Inflammatory macrophage (primary cell): ENCODE measurements at regions not wholly inside any gene's neighbourhood (a gene's known extent, or its start where the extent isn't known, plus 50 kb on each side); places are given as distances from the start of the nearest gene placed in this dataset.

Source experiments
- DNase-seq, 2 donors: peaks; one replicate each; pipeline ENCODE4 v3.0.0-alpha.2; 2020 to 2022

GRCh38 chr17:13297183-13297582 lies 279.4 kb upstream of the ELAC2 start:
- no peak for DNase-seq

- DNase-seq: no peak
These were observed 275.6 kb upstream of the ELAC2 start for GRCh38 chr17:13293421-13293820.

- DNase-seq: no peak
These were observed 274.5 kb upstream of the ELAC2 start for GRCh38 chr17:13292291-13292690.

GRCh38 chr17:13288248-13288647 lies 270.4 kb upstream of the ELAC2 start:
- DNase-seq: no peak

DNA sequence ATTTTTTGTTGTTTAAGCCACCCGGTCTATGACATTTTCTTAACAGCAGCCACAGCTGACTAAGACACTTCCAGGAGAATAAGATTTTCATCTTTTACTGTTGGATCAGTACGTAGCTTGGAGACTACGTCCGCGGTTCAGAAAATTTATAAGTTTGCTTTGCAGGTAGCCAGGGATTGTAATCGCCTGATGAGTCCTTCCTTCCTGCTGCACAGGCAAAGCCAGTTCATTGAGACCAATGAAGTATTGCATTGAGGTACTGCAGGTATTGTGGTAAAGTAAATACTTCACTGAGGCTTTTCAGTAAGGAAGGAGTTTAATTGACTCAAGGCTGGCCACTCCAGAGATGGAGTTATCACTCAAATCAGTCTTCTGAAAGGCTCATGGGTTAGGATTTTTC lies 269.4 kb upstream of the ELAC2 start:
- no peak for DNase-seq

GRCh38 chr17:13283606-13284005 lies 265.8 kb upstream of the ELAC2 start:
- no peak for DNase-seq

DNA sequence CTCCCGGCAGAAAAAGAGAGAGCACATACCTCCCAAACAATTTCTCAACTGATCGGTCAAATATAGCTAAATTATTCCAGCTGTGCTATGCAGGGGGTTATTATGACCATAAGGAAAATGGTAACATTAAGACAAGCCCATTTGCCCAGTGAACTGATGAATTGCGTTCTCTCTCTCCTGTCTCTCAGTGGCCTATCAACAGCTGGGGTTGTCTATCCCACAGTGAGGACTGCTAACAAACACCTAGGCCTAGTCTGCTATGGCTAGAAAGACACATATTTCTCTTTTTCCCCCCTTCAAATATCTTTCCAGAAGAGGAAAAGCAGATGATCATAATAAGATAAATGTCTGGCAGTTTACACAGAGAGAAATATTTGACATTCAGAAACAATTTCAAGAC lies 263.8 kb upstream of the ELAC2 start:
- no peak for DNase-seq

DNA sequence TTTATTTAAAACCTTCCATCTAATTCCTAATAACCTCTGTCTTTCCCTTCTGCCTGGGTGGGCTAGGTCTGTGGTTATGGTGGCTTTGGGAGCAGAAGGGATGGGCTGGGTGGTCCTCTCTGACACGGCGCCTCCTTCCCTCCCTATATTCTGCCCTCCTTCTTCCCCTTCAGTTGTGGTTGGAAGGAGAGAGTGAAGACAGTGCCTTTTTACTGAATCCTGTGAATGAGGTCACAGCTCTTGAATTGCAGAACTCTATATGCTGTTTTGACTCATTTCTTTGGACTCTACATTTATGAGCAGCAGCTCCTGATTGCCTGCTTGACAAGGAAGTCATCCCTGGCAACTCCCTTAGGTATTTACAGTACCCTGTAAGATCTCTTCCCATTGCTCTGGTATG lies 256.0 kb upstream of the ELAC2 start:
- no peak for DNase-seq

GRCh38 chr17:13272296-13272695 lies 254.5 kb upstream of the ELAC2 start:
- DNase-seq: no peak

DNA sequence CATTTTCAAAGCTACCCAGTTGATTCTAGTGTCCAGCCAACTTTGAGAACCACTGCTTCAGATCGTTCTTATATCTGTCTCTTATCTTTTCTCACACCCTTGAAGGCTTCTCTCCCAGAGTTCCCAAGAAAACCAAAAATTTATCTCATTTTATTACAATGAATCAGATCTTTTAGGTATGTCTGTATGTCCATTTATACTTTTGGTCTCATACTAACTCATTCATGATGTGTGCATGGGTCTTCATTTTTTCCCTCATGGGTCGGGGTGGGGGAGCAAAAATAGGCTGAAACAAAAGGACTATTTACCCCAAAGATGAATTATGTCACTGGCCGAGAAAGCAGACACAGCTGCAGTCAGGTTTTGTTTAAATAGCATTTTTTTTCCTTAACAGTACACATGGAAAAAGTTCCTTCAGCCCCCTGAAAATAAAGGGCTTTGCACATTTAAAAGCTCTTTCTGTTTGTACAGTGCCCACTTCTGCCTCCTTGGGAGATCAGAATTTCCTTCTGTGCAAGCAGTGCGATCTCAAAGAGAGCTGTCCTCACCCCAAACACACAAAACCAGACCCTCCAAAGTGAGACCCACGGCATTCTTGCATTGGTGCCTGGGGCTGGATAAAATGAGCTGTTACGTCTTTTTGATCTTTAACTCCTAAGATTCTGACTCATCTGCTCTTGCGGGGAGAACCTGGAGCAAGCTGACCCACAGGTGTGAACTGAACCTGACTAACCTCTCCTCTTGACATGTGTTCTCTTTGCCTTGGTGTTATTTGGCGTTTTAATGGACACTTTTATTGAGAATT lies 251.2 kb upstream of the ELAC2 start:
- DNase-seq: no peak

DNA sequence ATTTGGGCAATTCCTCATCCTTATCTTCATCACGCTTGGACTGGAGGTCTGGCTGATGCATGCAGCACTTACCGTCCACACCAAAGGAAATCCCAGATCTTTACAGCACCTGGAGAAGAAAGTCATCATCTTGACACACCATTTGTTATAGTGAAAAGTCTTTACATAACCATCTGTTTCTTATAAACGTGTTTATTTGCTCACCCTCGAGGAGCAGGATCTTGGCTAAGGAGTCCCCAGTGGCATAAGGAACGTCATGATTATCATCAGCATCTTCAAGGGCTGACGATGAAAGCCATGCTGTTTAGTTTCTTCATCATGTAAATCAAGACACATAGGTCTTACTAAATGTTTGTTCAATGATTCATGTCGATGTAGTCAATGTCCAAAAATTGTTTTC lies 248.8 kb upstream of the ELAC2 start:
- DNase-seq: no peak

GRCh38 chr17:13265311-13265710 lies 247.5 kb upstream of the ELAC2 start:
- no peak for DNase-seq

- DNase-seq: no peak
These were observed 245.9 kb upstream of the ELAC2 start for GRCh38 chr17:13263746-13264145.

- no peak for DNase-seq
These were observed 238.7 kb upstream of the ELAC2 start for GRCh38 chr17:13256545-13256944.

GRCh38 chr17:13253733-13254410 lies 236.0 kb upstream of the ELAC2 start:
- no peak for DNase-seq

- no peak for DNase-seq
These were observed 226.7 kb upstream of the ELAC2 start for GRCh38 chr17:13244513-13244912.

GRCh38 chr17:13243585-13243984 lies 225.8 kb upstream of the ELAC2 start:
- no peak for DNase-seq

DNA sequence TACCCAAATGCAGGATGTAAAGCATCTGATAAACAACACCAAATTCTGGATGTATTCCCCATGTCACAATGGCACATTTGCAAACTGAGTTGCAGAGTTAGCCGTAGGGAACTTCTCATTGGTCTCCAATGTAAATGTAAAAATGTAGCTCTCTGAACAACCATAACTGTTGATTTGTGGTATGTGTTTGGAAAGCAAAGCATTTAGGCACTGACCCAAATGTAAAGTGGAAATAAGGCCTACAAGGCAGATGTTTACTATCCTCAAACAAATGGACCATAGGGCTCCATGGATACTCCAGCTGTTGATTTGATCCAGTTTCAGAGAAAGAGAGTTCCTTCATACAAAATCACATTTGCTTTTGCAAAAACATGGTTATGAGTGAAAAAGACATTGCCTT lies 223.0 kb upstream of the ELAC2 start:
- no peak for DNase-seq

GRCh38 chr17:13230350-13231264 lies 212.8 kb upstream of the ELAC2 start:
- DNase-seq: no peak

DNA sequence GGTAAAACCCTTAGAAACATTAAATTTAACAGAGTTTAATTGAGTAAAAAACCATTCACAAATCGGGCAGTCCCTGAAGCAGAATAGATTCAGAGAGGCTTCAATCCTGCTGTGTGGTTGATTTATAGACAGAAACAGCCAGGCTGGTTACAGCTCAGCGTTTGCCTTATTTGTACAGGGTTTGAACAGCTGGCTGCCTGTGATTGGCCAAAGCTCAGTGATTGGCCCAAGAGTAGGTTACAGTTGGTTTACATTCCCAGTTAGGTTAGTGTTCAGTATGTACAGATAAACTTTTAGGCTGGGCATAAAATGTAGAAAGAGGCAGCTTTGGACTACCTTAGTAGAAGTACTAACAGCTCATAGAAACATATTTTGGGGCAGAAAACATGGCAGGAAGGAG lies 210.4 kb upstream of the ELAC2 start:
- no peak for DNase-seq

GRCh38 chr17:13222975-13223374 lies 205.1 kb upstream of the ELAC2 start:
- no peak for DNase-seq

DNA sequence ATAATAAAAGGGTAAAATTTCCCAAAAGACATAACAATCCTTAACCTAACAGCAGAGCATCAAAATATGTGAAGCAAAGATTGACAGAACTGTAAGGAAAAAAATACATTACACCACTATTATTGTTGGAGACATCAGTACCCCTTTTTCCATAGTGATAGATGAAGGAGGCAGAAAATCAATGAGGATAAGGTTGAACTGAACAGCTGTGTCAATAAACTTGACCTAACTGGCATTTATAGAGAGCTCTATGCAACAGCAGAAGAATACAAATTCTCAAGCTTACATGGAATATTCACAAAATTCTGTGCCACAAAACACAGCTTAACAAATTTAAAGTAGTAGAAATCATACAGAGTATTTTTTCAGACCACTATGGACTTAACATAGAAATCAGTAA lies 195.0 kb upstream of the ELAC2 start:
- DNase-seq: no peak

DNA sequence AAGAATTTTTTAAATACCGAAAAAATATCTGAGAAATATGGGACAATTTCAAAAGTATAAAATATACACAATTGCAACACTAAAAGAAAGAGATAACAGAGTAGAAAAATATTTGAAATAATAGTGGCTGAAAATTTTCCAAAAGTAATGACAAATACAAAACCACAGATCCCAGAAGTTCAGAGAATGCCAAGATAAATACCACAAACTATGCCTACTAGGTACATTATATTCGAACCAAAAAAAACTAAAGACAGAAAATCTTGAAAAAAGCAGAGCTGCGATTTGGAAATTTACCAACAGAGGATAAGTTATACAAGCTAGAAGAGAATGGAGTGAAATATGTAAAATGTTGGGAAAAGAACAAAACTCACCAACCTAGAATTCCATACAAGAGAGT lies 191.3 kb upstream of the ELAC2 start:
- DNase-seq: no peak
